GM21526 (cell line): ENCODE measurements at regions not wholly inside any gene's neighbourhood (a gene's known extent, or its start where the extent isn't known, plus 50 kb on each side); places are given as distances from the start of the nearest gene placed in this dataset.

Source experiments
- ATAC-seq: cut with Tn5 transposase; IDR thresholded peaks from one replicate; pipeline ENCODE4 v1.9.1; 2021; ENCODE audit warnings: moderate library complexity; ENCODE audit not compliant: unreplicated experiment, low FRiP score

- ATAC-seq: no peak
Measured at GRCh38 chr22:48331691-48332220, 1495.9 kb downstream of the BRD1 start.

DNA sequence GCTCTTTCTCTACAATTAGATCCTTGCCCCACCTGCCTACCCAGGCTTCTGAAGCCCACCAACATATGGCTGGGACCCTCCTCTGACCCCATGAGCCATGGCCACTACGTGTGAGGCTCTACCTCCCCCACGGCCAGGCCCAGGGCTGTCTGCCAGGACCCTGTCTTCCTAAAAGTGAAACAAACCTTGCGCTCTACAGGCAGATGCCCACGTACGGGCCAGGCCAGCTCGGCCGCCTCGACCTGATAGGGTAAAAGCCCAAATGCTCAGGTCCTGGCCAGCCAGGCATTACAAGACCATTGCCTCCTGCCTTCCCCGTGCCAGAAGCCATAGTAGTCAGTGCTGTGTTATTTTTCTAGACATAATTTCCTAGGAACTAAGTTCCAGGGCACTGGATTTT, 1496.4 kb downstream of the BRD1 start:
- no peak for ATAC-seq

GRCh38 chr22:48327721-48328120, 1500.0 kb downstream of the BRD1 start:
- ATAC-seq: no peak

GRCh38 chr22:48323746-48324145, 1503.9 kb downstream of the BRD1 start:
- ATAC-seq: no peak

GRCh38 chr22:48322907-48323306, 1504.8 kb downstream of the BRD1 start:
- ATAC-seq: no peak

DNA sequence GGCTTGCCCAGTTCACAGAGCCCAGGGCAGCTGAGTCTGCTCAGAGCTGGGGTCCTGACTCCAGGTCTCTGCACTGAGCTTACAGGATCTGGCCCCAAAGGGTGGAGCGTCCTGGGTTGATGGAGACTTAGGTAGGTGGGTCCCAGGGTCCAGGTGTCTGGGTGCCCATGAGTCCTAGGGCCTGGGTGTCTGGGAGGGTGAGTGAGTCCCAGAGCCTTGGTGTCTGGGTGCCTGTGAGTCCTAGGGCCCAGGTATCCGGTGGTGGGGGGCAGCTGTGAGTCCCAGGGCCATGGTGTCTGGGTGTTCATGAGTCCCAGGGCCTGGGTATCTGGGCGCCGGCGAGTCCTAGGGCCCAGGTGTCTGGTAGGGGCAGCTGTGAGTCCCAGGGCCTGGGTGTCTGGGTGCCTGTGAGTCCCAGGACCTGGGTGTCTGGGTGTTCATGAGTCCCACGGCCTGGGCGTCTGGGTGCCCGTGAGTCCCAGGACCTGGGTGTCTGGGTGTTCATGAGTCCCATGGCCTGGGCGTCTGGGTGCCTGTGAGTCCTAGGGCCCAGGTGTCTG, 1505.6 kb downstream of the BRD1 start:
- ATAC-seq: no peak

DNA sequence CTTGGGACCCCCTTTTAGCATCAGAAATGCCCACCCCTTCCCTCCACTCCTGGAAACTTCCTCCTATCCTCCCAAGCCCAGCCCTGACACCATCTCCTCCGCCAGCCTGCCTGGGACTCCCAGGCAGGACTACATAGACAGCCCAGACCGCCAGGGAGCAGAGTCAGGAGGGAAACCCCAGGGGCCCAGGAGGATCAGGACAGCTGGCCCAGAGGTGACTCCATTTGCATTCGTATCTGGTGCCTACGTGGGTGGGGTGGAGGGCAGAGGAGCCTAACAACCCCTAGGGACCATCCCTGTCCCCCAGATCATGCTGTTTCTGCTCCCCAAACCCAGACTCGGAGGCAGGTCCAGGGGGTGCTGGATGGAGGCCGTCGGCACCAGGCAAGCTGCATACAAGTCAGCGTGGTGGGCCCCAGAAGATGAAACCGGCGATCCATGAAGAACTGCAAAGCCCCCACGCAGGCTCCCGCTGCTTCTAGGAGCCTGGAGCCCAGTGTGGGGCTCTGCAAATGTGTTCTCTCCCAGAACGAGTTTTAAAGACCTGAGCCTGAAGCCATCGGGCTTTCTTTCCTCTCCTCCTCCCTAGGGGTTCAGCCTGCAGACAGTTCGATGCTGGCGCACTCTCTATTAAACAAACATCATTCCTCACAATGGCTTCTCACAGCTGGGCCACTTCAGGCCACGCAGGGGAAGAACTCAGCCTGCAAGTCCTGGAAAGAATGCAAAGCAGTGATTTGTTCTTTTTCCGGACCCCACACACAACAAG, 1506.8 kb downstream of the BRD1 start:
- ATAC-seq: no peak

DNA sequence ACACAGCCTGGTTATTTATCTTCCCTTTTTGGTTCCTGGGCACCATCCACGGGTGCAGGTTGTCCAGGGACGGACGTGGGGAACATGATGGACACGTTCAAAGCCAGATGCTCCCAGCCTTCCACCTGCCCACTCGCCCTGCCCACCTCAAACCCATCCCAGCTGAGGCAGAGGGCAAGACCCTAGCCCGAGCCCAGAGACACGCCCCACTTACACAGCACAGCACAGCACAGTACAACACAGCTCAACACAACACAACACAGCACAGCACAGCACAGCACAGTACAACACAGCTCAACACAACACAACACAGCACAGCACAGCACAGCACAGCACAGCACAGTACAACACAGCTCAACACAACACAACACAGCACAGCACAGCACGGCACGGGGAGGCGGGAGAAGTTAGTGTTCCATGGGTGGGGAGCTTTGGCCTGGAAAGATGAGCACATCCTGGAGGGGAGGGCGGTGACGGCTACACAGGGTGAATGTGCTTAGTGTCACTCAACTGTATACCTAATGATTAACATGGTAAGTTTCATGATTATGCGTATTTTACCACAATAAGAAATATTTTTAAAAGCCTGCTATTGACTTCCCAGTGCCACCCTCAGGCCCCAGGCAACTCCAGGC, 1507.5 kb downstream of the BRD1 start:
- no peak for ATAC-seq

DNA sequence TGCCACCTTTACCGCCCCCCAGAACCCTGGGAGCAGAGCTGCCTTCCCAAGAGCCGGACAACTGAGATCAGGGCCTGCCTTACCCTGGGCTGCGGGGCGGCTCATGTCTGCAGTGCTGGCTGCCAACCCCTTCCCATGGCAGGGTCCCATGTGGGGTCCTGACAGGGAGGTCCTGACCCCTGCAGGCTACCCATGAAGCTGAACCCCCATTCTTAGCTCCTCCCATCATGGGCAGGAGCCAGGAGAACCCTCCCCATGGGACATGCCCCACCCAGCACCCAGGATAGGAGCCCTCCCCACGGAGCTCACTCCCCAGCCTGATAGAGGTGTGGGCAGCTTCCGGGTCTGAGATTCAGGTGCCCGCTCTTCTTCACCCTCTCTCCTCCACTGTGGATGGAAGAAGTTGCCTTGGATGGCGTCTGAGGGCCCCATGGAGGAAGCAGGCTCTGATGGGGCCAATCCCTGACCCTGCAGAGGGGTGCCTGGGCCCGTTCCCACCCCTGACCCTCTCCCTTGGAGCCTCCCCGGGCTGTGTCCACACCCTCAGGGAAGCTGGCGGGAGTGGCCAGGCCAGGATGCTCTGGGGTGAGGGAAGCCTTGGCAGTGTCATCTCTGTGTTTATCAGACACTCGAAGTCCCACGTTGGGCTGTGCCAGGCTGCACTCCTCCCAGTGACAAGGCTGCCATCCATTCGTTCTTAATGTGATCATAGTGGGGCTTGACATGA, 1508.2 kb downstream of the BRD1 start:
- ATAC-seq: no peak

DNA sequence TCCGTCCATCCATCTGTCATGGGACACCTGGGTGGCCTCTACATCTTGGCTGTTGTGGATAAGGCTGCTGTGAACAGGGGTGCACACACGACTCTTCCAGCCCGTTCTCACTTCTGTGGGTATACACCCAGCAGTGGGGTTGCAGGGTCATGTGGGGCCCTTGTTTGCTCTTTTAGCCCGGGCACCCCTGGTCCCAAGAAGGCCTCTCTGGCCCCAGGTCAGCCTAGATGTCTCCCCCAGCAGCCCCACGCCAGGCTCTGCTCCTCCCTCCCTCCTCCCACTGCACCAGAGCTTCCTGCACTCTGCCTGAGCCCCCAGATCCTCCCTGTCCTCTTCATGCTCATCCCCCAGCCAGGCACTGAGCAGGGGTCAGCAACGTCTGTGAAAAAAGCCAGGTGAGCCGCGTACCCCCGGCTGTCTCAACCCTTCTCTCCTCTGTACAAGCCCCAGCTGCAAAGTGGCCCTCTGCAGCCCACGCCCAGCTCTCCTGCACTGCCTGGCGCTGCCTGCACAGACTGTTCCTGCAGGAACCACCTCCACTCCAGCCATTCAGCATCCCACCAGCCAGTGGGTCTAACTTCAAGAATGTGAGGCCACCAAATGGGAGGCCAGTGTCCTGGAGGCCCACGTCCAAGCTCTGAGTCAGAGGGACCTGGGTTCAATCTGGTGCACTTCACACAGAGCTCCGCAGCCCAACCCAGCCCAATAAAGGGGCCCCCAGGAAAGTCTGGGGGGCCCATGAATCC, 1508.9 kb downstream of the BRD1 start:
- ATAC-seq: no peak

- ATAC-seq: no peak
Measured at GRCh38 chr22:48318173-48318572, 1509.5 kb downstream of the BRD1 start.

DNA sequence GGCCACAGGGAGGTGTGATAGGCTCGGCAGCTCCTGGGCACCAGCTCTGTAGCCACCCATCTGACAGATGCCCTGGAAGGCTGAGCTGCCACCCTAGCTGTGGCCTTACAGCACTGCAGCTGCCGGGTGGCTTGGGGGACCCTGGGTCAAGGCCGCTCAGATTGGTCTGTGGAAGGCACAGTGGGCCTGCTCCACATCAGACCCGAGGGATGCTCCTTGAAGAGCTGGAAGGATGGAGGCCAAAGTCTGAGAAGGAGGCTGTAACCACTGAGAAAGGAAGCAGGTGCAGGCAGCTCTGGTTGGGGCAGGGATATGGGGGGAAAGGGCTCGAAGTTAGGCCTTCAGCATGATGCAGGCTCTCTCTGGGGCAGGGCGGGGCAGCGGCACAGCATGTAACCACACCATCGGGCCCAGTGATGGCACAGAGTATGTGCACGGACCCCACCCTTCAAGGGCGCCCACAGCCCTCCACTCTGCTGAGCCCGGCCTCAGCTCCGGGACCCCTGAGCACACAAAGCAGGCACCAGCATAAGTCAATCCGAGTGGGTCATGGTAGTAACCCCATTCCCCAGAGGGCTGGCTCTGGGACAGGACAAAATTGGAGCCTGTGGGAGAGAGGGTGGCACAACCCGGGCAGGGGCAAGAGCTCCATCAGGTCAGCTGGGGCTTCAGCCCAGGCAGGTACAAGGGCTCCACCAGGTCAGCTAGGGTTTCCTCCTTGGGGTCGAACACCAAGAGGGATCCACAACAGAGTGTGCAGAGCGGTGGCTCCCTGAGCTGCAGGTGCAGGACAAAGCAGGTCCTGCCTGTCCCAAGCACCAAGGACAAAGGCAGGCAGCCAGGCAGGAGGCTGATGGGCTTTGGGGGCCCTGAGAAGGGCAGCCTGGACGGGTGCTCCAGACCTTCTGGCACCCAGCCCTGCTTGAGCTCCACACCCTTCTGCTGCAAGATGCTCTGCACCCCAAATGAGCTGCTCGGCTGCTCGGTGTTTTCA, 1511.1 kb downstream of the BRD1 start:
- ATAC-seq: no peak

GRCh38 chr22:48315439-48316256, 1512.0 kb downstream of the BRD1 start:
- no peak for ATAC-seq

DNA sequence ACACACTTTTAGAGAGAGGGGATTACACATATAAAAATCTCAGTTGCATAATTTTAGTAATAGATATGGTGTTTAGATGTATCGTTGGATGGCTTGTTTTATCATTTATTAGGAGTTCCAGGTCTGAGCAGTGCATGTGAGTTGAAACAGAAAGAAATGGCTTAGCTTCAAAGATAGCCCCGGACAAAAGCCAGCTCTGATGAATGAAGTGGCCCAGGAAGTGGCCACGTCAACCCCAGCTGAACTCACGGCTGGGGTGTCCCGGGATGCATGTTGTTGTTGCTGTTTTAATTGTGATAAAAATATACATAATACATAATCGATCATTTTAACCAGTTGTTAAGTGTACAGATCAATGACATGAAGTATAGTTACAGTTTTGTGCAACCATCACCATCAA, 1513.6 kb downstream of the BRD1 start:
- no peak for ATAC-seq

DNA sequence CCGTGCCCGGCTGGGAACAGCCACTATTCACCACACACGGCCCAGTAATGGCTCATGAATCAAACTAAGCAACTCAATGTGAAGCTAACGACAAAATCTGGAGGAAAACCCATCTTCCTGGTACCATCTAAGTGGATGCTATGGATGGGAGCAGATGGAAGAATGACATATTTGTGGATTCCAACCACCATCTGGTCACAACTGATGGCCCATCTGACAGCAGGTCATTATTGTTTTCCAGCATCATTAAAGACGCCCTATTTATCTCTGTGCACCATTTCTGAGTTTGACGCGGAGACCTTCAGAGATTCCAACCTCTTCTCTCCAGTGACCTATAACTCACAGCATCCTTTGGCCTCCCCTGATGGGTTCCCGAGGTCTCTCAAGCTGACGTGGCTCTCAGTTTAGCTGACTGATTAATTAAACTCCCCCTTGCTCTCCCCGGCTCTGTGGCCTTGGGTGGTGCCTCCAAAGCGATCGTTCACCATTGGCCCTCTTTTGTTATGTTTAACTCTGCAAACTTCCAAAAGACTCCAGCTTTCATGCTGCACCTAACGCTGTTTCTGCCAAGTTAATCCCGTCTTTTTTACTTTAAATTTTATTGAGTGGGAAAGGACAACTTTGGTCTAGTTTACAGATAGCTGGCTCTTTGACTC, 1514.4 kb downstream of the BRD1 start:
- ATAC-seq: no peak

DNA sequence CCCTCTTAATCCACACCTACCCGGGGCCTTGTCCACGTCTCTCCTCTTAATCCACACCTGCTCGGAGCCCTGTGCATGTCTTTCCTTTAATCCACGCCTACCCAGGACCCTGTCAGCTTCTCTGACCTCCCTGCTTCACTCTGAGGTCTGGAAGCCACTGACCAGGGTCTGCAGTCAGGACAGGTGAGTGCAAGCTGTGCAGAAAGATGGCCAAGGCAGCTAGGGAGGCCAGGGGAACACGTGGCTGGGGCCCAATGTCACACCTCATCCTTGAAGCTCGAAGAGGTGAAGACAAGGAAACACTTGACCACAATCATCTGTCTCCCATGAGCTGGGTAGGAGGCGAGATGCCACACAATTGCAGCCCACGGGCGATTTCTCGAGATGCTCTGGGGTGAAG, 1516.9 kb downstream of the BRD1 start:
- ATAC-seq: no peak

DNA sequence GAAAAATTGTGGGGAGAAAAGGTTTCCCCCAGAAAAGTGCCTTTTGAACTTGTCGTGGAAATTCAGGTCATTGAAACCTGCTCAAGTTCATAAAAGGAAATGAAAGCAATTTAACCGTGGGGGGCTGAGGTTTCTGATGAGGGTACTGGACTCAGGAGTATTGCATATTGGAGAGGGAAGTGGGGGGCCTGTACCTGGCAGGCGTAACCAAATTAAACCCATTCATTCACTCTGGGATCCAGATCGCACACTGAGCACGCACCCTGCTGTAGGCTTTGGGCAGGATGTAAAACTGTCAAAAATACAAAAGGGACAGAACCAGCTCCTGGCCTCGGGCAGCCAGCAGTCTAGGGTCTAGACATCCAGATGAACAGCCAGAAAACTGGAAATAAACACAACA, 1517.4 kb downstream of the BRD1 start:
- ATAC-seq: no peak

GRCh38 chr22:48309836-48310235, 1517.8 kb downstream of the BRD1 start:
- ATAC-seq: no peak
